ENCODE measurements at regions not wholly inside any gene's neighbourhood (a gene's known extent, or its start where the extent isn't known, plus 50 kb on each side); places are given as distances from the start of the nearest gene placed in this dataset.

- no peak for TF ChIP-seq CTCF (IDR thresholded peaks at IDR 0.05; ENCODE audit: low read depth, low read length)
- Histone ChIP-seq H3K9me3 (no peaks in the 10 kb centered on the region), H3K27me3 (no peaks in the 10 kb centered on the region), H3K4me3 (ENCODE audit: low read depth, low read length) (no peak overlapping the region), H3K36me3 (no peaks in the 10 kb centered on the region), H3K4me1 (no peaks in the 10 kb centered on the region)
- no peak for DNase-seq
Measured at GRCh38 chr16:50856991-50857390, 115.1 kb downstream of the CYLD start.

DNA sequence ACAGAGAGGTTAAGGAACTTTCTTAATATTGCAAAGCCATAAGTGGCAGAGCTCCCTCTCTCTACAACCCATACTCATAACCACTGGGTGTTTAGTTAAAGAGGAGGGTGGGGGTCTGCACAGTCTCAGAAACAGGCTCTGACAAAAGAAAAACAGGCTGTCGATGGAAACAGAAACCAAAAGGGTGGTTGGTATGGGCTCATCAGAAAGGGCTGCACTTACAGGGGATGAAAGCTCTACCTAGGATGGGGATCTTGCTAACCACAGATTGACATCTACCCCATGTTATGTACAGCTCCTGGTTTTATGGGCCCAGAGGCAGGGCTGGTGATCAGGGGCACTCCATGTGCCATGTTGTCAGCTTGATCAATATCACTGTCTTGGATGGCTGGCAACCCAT, 111.4 kb downstream of the CYLD start:
- TF ChIP-seq CTCF (IDR thresholded peaks at IDR 0.05; ENCODE audit: low read depth, low read length), result no peak
- DNase-seq, result no peak
- no peak overlapping the region for H3K4me3 ChIP-seq (ENCODE audit: low read depth, low read length)
- H3K36me3 ChIP-seq, result no peaks in the 10 kb centered on the region
- no peaks in the 10 kb centered on the region for H3K27me3 ChIP-seq
- H3K9me3 ChIP-seq, result no peaks in the 10 kb centered on the region
- H3K4me1 ChIP-seq, result no peaks in the 10 kb centered on the region

Measured in BE2C (cell line).